Tibial nerve (tissue), 4 donors: ENCODE measurements at regions not wholly inside any gene's neighbourhood (a gene's known extent, or its start where the extent isn't known, plus 50 kb on each side); places are given as distances from the start of the nearest gene placed in this dataset.

Experiments used
- CTCF ChIP-seq, 5 experiments: fragments of 200-600 bp in 3 of 5; fragments of 450-650 bp in 2 of 5; sonication (generic) in 3 of 5; IDR thresholded peaks; one replicate each; pipeline ENCODE4 v1.5.1; 2016 to 2019; ENCODE audit warnings: antibody characterized with exemption in 5 of 5, mild to moderate bottlenecking in 3 of 5, moderate library complexity in 2 of 5
- EP300 ChIP-seq, 2 donors: sonication (generic); formaldehyde crosslinking; IDR thresholded peaks; one replicate each; pipeline ENCODE4 v1.6.1; 2017; ENCODE audit warnings: antibody characterized with exemption in 2 of 2, mild to moderate bottlenecking in 1 of 2
- POLR2A ChIP-seq, 2 donors: fragments of 450-650 bp; IDR thresholded peaks; one replicate each; pipeline ENCODE4 v1.6.1; 2017; ENCODE audit warnings: antibody characterized with exemption in 2 of 2, mild to moderate bottlenecking in 2 of 2, moderate library complexity in 2 of 2

GRCh38 chr6:28738396-28738765 is 185.4 kb downstream of the TRIM27 start:
- TF ChIP-seq CTCF (IDR thresholded peaks at IDR 0.05) (no peak), EP300 (IDR thresholded peaks at IDR 0.05) (no peak), POLR2A (IDR thresholded peaks at IDR 0.05) (no peak)
